Heart left ventricle (tissue), 13 donors: ENCODE measurements at regions not wholly inside any gene's neighbourhood (a gene's known extent, or its start where the extent isn't known, plus 50 kb on each side); places are given as distances from the start of the nearest gene placed in this dataset.

Source experiments
- CTCF ChIP-seq, 12 donors: fragments of 200-600 bp; sonication (generic) in 4 of 12; IDR thresholded peaks; one replicate each; pipeline versions ENCODE4 v1.5.0 to v1.8.0; 2018 to 2022; ENCODE audit warnings: antibody characterized with exemption in 12 of 12, mild to moderate bottlenecking in 5 of 12
- POLR2A ChIP-seq, 2 donors: fragments of 450-650 bp; IDR thresholded peaks; one replicate each; pipeline ENCODE4 v1.6.1; 2017; ENCODE audit warnings: antibody characterized with exemption in 2 of 2, mild to moderate bottlenecking in 2 of 2, moderate library complexity in 2 of 2
- donor health status: ischemic (EF 13 %, LVEDD 7.1; RV severe dilation, severe dysfunction).
- donor health status: DM: no; HTN: yes; CAD: no.
- donor health status: DM: no; HTN: no; CAD: no.
- donor health status: ischemic (EF 25% LVEDD 6.9; RV normal size, moderate dysfunction).
- donor health status: ischemic (EF 25% LVEDD 5.7; RV mildly dilated, moderate dysfunction).
- donor health status: ischemic (EF 35%, LVEDD 5.7; RV mildly dilated, moderate dysfunction).
- donor health status: nonischemic (EF 11% LVEDD 7.7; RV severe dilation, severe dysfunction).
- donor health status: DM: yes; HTN: yes; CAD: no.
- donor health status: PGD.
- donor health status: ischemic (EF 29% LVEDD 5.4; RV normal size, mild dysfunction).
- donor health status: nonischemic (EF 23%, LVEDD 6.1; RV moderate dilation, normal function).

- TF ChIP-seq CTCF (IDR thresholded peaks at IDR 0.05), result no peak
- no peak for TF ChIP-seq POLR2A (IDR thresholded peaks at IDR 0.05)
Measured at GRCh38 chr13:86562866-86563265, 763.6 kb upstream of the SLITRK6 start.
